GM18907 (cell line): ENCODE measurements at regions not wholly inside any gene's neighbourhood (a gene's known extent, or its start where the extent isn't known, plus 50 kb on each side); places are given as distances from the start of the nearest gene placed in this dataset.

Experiments
- ATAC-seq: cut with Tn5 transposase; IDR thresholded peaks from one replicate; pipeline ENCODE4 v1.9.1; 2021; ENCODE audit warnings: mild to moderate bottlenecking, moderate library complexity; ENCODE audit not compliant: unreplicated experiment

DNA sequence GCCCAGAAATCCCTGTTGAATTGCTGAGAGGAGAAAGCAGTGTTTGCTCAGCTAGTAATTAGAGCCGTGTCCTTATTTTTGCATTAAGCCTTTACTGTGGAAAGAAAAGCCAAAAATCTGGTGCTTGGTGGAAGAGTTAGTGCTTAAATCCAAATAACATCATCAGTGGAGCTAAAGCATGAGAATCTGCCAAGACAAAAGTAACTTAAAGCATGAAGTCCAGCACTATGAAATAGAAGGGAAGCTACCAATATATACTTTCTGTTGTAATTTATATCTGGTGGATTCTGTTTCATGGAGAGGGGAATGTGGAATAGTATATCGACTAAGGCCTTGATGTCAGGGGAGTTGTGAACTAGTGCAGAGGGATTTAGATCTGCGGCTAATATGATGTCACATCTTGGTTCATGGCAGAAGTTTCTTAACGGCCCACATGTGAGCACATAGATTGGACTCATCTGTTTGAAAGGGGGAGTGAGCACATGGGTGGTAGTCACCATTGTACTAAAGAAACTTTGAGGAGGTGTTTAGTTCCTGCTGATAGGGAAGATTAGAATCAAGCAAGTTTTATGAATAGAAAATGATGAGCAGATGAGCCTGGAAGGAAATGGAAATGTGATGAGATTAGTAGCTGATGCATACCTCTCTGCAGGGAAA, 224.4 kb upstream of the MTNR1B start:
- ATAC-seq: no peak

DNA sequence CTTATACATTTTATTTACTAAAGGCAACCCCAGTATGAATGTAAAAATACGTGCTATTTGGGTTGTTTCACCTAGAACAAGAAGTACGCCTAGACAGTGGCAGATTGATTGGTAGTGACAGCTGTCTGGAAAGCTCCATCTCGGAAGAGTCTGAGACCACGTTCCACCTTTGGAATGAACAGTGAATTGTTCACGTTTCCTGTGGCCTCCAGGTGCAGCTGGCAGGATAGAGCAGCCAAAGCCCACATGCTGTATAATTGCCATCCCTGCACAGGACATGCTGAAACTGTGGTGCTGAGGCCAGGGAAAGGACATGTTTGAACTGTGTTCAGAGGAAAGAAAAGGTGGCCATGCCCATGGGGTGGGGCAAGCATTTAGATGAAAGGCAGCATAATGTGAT, 218.7 kb upstream of the MTNR1B start:
- no peak for ATAC-seq

DNA sequence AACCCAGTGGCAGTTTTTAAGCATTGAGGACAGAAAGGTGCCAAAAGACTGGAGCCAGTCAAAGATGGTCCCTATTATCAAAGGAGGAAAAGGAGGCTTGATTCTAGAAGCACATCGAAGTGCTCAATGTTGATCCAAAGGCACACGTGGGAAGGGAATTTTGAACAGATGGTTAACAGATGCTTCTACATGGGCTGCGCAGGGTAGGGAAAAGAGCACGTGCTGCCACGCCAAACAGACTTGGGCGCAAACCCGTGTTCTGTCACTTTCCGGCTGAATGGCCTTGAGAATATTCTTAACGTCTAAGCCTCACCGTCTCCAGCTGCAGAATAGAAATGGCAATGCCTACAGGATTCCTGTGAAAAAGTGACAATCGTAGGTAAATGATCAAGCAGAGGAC, 217.9 kb upstream of the MTNR1B start:
- ATAC-seq: no peak

DNA sequence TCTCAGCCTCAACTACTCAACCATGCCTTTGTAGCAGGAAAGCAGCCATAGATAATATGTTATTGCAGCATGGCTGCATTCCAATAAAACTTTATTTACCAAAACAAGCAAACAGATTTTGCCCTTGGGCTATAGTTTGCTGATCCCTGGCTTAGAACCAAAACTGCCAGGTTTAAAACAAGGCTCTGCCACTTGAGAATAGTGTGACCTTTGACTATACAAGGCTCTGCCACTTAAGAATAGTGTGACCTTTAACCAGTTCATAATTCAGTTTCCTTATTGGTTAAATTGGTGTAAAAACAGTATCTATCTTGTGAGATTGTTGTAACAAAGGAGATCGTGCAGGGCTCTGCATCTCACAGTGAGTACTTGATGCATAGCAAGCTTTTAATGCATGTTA, 217.3 kb upstream of the MTNR1B start:
- no peak for ATAC-seq

DNA sequence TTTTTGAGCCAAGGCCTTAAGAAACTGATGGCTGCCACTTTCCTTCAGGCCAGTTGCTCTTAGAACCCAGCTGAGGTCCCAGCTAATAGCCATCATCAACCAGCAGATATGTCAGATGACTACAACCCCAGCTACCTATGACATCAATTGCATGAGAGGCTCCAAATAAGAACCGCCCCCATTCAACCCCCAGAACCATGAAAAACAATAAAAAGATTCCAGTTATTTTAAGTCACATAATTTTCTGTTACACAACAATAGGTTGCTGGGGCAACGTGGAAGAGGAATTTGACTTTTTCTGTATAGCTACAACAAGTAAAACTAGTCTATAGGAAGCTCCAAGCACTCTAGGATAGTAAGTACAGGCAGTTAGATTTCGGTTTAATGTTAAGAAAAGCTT, 216.3 kb upstream of the MTNR1B start:
- no peak for ATAC-seq

DNA sequence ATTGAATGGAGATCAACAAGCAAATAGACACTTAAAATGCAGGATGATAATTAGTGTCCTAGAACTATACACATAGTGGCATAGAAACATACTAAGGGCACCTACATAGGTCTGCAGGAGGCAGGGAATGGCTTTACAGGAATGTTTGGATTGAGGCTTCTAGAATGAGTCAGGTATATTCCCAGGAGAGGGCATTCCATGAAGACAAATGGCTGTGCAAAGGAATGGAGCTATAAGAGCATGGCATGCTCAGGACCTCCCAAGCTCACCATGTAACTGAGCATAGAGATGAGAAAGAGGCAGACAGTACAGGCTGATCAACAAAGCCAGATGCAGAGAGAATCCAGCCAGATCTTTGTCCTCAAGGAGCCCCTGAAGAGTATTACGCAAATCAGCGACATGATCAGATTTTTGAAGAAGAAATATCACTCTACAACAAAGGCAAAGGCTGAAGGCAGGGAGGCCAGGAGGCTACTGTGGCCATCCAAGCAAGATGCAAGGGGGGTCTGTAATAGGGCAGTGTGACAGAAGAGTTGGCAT, 211.1 kb upstream of the MTNR1B start:
- no peak for ATAC-seq

DNA sequence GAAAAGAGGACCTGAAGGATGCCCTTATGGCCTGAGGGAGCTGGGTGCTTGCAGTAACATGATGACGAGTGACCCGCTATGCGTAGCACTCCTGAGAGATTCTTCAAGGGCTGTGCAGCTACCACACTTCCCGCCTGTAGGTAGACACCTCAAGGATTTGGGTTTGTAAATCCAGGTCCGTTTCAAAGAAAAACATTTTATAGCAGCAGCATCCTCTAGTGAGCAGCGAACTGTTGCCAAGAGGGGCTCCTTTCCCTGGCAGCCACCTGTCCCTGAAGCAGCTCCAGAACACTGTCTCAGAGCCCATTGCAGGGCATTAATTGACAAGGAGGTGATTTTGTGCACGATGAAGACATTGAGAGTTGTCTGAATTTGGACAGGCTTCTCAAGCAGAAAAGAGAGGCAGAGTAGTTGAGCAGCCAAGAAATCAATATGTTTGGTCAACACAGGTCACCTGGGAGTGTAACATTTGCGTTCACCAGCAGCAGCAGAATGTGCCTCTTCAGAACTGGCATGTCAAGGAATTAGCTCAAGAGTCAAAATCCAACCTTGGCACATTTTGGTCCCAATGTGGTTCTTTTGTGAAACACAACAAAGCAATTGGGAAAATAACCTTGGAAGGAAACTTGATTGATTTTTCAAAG, 209.8 kb upstream of the MTNR1B start:
- no peak for ATAC-seq

DNA sequence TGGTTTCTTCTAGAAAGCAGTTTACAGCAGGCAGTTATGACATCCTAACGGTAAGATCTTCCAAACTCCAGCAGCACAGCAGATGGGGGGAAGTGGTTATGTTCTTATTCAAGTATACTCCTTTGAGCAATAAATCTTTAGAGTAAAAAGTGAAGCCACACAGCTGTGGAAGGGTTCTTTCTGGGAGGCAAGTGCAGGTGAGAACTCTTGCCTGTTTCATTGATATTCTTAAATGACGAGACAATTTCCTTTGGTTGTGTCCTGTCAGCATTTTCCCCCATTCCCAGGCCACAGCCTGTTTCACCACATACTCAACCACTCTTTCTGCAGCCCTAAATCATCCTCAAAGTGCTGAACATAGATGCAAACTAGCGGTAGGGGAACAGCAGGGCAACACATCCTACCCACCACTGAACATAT, 207.3 kb upstream of the MTNR1B start:
- ATAC-seq: no peak

DNA sequence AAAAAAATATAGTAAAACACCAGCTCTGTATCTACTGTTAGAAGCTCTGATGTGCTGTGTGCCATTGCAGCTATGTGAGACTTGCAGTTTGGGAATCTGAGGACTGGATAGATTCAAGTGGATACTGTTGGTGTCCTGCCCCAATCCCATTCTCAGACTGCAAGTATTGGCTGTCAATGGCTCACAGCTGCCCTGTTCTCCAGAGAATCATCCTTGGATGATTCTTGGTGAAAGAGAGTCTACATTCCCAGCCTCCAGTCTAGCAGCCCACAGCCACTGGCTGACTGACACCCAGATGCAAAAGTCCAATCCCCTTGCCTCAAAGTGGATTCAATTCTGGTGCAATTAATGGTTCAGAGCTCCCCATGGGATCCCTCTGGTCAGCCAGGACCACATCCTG, 206.1 kb upstream of the MTNR1B start:
- ATAC-seq: no peak

DNA sequence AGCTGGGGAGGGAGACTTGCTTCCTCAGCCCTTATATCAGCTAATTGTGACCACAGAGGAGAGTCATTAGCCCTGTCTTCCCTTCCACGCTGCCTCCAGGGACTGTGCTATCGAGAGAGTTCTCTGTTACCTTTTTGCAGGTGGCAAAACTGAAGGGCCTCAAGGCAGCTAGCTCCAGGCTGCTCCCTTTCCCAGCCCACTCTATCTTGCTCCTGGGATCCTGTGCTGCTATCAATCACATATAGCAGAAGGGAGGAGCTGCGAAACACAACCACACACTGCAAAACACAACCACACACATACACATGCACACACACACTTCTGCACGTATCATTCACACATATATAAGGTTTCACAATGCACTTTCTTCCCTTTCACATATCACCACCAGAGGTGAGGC, 205.3 kb upstream of the MTNR1B start:
- no peak for ATAC-seq

DNA sequence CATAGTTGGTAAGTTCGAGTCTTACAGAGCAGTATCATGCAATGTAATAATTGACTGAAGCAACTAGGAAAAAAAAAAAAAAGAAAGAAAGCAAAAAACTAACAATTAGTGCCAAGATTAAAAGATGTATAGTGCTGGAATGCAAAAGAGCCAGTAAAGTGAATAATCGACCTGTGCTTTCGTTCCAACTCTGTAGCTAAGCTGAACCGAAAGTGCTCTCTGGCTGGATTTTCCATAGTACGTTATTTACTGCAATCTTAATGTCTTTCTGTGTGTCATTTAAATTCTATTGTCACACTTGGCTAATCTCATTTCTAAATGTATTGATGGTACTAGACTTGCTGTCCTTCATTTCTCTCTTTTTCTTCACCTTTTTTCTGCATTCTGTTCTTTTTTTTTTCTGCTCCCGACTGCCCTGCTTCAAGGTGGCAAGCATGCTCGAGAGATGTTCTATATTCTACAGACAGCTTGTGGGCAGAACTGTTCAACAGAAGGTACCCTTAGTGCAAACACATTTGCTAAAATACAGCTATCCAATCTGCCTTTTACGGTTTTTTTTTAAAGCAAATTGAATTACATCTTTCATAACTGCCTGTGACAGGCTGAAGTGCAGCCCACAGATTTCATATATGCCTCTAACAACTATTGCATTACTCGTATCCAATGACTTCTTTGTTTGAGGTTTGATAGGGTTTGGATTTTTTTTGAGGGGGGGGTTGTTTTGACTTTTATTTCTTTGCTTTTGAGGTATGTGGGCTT, 204.2 kb upstream of the MTNR1B start:
- no peak for ATAC-seq

DNA sequence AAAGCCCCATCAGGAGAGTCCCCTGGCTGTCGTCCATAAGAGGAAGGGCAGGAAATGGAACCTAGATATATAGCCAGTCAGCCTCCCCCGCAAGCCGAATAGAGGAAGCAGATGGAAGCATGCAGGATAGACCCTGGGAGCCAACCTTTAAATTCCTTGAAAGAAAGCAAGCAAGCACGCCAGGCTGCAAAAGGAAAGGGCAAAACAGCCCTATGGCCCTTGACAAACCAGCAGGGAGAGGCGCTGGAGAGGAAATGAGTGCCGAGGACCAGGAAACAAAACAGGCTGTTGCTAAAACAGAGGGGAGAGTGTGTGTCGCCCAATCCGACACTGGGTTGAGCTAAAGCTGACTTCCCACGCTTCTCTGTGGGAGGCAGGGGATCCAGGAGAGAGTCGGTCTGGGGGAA, 203.5 kb upstream of the MTNR1B start:
- no peak for ATAC-seq

DNA sequence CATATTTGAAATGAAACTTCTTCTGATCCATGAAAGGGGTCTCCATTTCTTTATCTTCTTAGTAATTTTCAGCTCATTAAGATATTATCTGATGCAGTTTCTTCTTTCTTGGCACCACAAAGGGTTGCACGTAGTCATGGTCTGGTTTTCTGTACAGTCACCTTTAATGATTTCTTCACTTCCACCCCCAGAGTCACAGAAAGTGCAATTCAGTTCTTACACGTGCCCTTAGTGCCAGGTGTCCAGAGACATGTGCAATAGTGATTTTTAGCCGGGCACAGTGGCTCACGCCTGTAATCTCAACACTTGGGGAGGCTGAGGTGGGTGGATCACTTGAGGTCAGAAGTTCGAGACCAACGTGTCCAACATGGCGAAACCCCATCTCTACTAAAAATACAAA, 202.8 kb upstream of the MTNR1B start:
- ATAC-seq: no peak

DNA sequence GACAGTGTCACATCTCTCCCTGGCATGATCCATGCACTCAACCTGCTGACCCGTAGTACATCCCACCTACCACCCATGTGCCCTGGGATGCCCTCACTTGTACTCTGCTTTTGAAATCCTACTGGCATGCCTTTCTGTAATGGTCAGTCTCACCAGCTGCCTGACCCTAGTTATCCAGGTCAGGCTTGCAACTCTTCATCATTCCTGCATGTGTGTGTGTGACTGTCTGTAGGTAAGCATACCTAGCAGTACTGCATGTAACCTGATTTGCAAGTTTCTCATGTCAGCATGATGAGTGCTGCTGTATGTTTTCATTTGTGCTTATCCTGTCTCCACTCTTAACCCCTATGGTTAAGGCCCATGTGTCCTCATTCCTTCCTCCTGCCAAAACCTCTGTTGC, 202.0 kb upstream of the MTNR1B start:
- ATAC-seq: no peak

DNA sequence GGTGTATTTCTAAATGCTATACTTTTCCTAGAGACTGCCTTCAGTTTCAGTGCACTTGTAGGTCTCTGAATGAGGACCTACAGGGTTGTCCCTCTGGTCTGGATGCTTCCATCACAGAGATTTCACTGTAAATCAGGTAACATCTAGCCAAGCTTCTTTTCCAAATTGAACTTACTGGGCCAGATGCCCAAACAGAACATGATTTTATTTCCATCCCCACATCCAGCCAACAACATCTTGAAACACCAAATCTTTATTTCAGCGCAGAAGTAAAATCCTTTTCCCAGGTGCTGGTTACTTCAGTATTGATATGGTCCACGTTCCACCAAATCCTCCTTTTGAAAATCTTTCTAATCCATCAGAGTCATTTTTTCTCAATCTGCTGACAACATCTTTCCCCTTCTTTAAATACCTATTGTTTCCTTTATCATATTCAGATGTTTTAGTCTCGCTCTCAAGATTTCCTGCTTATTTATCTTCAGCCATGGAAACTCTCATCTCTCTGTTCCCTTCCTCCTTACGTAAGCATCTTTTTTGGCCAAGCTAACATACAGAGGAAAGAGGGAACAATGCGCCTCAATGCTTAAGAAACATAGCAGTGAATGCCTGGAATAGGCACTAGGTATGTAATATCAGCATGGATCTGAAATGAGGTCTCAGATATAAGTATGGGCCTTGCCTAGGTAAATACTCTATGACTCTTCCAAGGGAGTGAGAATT, 201.2 kb upstream of the MTNR1B start:
- no peak for ATAC-seq

DNA sequence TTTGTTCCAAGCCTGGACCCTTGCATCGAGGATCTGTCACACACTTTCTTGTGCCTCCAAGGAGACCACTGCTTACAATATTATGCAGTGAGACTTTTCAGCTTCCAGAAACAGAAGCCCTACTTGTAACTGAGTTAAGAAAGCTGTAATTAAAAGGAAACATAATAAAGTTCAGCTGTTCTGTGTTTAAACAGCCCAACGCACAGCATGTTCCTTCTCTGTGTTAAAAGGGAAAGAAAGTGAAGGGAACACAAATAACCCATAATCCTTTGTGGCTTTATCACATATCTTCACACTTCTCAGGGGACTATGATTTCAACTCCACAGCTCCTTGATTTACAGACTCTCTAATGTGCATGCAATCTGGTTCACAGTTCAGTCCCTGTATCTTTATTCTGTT, 200.3 kb upstream of the MTNR1B start:
- ATAC-seq: no peak

DNA sequence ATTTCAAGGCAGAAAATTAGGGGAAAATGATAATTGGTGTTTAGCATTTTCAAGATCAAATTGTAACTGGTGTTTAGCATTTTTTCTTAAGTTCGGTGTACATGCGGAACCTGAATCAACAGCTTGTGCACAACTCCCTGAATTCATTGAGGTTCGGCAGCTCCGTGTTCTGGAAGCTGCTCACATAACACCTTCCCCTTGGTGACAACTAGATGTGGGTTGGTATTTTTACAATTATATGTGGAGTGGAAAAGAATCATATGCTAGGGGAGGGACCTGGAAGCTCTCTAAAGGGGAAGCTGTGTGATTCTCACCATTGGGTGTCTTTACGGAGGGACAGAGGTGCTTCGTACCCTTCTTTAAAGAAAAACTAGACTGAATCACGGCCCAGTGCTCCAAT, 199.0 kb upstream of the MTNR1B start:
- ATAC-seq: no peak

DNA sequence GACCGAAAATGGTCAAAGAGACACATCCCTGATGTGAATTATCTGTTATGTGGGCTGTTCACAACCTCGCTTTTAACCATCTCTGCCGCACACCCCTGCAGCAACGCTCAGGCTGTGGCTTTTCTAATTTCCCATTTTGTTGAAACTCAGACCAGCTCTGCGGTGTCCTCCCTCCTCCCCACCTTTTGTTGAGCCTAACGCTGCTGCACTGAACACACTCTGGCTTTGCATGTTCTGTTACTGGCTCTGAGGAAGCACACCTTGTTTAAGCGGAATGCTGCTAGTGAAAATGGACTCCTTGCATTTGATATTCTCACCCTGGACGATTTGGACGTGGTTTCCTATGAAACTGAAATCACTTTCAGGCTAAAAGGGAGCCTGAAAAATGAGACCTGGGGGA, 198.5 kb upstream of the MTNR1B start:
- no peak for ATAC-seq

DNA sequence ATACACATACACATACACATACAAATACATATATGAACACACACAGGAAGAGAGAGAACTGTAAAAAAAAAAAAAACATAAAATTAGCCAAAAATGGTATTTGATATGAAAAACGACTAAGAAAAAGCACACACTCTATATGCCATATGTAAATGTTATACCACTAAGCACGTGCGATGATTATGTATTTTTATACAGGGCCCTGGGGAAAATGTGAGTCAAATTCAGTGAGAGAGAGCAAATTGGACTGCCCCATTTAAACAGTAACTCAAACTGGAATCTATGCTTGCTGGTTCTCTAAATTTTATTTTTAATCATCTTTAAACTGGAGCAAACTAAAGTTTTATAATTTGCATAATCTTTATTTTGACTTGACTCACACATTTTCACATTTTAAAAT, 197.8 kb upstream of the MTNR1B start:
- no peak for ATAC-seq

DNA sequence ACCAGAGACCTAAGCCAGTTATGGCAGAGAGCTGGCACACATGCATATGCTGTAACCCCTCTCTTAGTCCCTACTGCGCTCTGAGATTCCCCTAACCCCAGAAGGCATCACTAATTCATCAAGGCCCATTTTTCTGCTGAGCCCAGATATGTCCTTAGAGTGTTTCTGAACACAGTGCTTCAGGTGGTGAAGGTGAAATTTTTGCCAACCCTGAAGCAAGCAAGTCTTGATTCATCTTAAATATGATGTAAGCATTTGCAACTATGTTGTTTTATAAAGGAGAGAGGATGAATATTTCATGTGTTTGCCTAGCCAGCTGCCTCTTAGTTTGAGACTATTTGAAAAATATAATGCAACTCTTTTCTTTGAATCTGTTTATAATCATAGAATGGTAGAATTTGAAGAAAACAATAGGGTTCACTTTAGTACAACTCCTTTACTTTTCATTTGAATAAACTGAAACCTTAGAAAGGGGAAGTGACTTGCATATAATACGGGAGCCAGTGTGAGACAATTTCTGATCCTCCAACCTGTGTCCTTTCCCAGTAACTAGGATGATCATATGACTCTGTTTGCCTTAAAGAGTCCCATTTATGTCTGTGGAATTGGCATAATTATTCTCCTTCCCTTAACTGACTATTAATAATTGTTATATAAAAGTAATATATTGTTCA, 194.3 kb upstream of the MTNR1B start:
- no peak for ATAC-seq

DNA sequence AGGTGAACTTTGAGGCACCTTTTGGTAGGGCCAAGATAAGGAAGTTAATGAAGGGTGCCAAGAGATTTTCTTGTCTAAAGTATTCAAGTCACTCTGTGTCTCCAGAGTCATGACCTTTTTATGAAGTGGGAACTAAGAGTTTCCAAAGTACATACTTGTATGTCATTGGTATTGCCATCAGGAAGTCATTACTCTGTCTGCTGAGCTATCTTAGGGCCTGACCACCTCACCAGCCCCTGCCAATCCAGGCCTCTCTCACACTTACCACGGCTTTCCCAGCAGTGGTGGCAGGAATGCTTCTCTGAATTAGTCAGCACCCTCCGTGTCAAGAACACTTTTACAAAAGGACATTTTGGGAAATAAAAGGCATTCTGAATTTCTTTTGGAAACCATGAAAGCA, 192.8 kb upstream of the MTNR1B start:
- ATAC-seq: no peak
